NT2/D1 (cell line): ENCODE measurements at regions not wholly inside any gene's neighbourhood (a gene's known extent, or its start where the extent isn't known, plus 50 kb on each side); places are given as distances from the start of the nearest gene placed in this dataset.
A peak's percentile ranks its signal among the peaks of the same experiment; 100 is the strongest.

Experiments used
- DNase-seq: peaks from one replicate; pipeline ENCODE4 v3.0.0-alpha.2; 2011; ENCODE audit warnings: low read depth, low spot score
- H3K27me3 ChIP-seq: 2 replicates; pipeline ENCODE4 v1.6.0; 2011; ENCODE audit warnings: mild to moderate bottlenecking; ENCODE audit not compliant: insufficient read length, insufficient read depth
- H3K36me3 ChIP-seq: 2 replicates; pipeline ENCODE4 v1.6.1; 2011; ENCODE audit warnings: mild to moderate bottlenecking, low read length, mixed read lengths; ENCODE audit not compliant: insufficient read depth, insufficient read length
- H3K4me1 ChIP-seq: 2 replicates; pipeline ENCODE4 v1.5.1; 2011; ENCODE audit not compliant: insufficient read depth, insufficient read length
- H3K4me3 ChIP-seq: 2 replicates; pipeline ENCODE4 v1.5.1; 2011; ENCODE audit warnings: low read depth; ENCODE audit not compliant: insufficient read length
- H3K9ac ChIP-seq: 2 replicates; pipeline ENCODE4 v1.6.0; 2011; ENCODE audit warnings: low read depth; ENCODE audit not compliant: insufficient read length
- H3K9me3 ChIP-seq: 2 replicates; pipeline ENCODE4 v1.5.1; 2011; ENCODE audit warnings: mild to moderate bottlenecking, low read length; ENCODE audit not compliant: insufficient read depth
- SUZ12 ChIP-seq: IDR thresholded peaks from 2 replicates; pipeline ENCODE4 v1.6.1; 2011; ENCODE audit not compliant: insufficient read length, insufficient read depth; ENCODE audit errors: extremely low read depth
- YY1 ChIP-seq: IDR thresholded peaks from 2 replicates; pipeline ENCODE4 v1.6.1; 2011; ENCODE audit not compliant: insufficient read length, insufficient read depth
- ZNF274 ChIP-seq: IDR thresholded peaks from 2 replicates; pipeline ENCODE4 v1.6.1; 2011; ENCODE audit warnings: mild to moderate bottlenecking, low read depth, low read length

- no peaks in the 10 kb centered on the region for H3K4me1 ChIP-seq
Observed at GRCh38 chr3:4061783-4062360, 241.3 kb upstream of the SETMAR start.

DNA sequence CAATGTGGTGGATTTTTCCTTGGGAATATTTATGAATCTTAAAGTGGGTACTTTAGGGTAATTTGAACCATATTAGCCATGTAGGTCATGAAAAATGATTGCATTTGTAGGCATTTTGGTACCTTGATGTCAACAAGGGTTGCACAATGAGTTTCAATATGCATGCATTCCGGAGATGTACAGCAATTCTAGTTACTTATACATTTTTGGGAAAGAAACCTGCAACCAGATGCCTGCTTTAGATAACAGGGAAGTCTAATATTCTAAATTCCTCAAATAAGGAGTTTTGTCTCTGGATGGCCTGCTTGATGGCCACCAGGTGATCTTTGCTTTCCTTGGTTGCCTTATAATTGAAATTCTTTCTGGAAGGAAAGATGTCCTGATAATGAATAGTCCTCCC lies 240.5 kb upstream of the SETMAR start:
- no peaks in the 10 kb centered on the region for H3K27me3 ChIP-seq
- H3K4me1 ChIP-seq, result no peaks in the 10 kb centered on the region
- H3K9ac ChIP-seq, result no peak overlapping the region
- no peak for TF ChIP-seq SUZ12
- 0 out of 2 replicates have a peak, but pooled peaks cover 7% of the 10 kb centered on the region for H3K9me3 ChIP-seq
- DNase-seq, result no peak
- H3K4me3 ChIP-seq, result no peak overlapping the region
- no peaks in the 10 kb centered on the region for H3K36me3 ChIP-seq

More at GRCh38 chr3:4061783-4062360, 241.3 kb upstream of the SETMAR start:
- Histone ChIP-seq H3K27me3 (no peaks in the 10 kb centered on the region), H3K9me3 (0 out of 2 replicates have a peak, but pooled peaks cover 7% of the 10 kb centered on the region), H3K4me3 (no peak overlapping the region), H3K9ac (no peak overlapping the region), H3K36me3 (no peaks in the 10 kb centered on the region)
- TF ChIP-seq ZNF274 (no peak), YY1 (no peak), SUZ12 (no peak)
- no peak for DNase-seq

DNA sequence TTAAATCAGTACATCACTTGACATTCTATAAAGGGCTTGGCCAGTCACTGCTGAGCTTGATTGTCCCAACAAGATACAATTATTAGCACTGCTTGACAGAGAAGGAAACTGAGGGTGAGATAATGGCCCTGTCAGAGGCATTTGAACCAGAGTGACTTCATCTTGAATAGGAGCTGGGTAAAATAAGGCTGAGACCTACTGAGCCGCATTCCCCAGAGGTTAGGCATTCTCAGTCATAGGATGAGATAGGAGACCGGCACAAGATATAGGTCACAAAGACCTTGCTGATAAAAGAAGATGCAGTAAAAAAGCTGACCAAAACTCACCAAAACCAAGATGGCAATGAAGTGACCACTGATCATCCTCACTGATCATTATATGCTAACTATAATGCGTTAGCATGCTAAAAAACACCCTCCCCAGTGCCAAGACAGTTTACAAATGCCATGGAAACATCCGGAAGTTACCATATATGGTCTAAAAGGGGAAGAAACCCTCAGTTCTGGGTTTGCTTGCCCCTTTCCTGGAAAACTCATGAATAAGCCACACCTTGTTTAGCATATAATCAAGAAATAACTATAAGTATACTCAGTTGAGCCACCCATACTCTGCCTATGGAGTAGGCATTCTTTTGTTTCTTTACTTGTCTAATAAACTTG lies 239.1 kb upstream of the SETMAR start:
- Histone ChIP-seq H3K4me1 (no peaks in the 10 kb centered on the region), H3K36me3 (no peaks in the 10 kb centered on the region), H3K9me3 (0 out of 2 replicates have a peak, but pooled peaks cover 7% of the 10 kb centered on the region), H3K27me3 (no peaks in the 10 kb centered on the region), H3K9ac (no peak overlapping the region), H3K4me3 (no peak overlapping the region)
- TF ChIP-seq ZNF274 (no peak), YY1 (no peak), SUZ12 (no peak)
- no peak for DNase-seq

GRCh38 chr3:4065085-4065484 lies 238.1 kb upstream of the SETMAR start:
- Histone ChIP-seq H3K4me1 (no peaks in the 10 kb centered on the region), H3K27me3 (no peaks in the 10 kb centered on the region), H3K36me3 (no peaks in the 10 kb centered on the region), H3K4me3 (no peak overlapping the region), H3K9me3 (0 out of 2 replicates have a peak, but pooled peaks cover 7% of the 10 kb centered on the region), H3K9ac (no peak overlapping the region)
- no peak for TF ChIP-seq SUZ12
- no peak for TF ChIP-seq YY1
- no peak for TF ChIP-seq ZNF274
- no peak for DNase-seq

- Histone ChIP-seq H3K9ac (no peak overlapping the region), H3K36me3 (no peaks in the 10 kb centered on the region), H3K27me3 (no peaks in the 10 kb centered on the region), H3K9me3 (0 out of 2 replicates have a peak, but pooled peaks cover 7% of the 10 kb centered on the region), H3K4me1 (no peaks in the 10 kb centered on the region), H3K4me3 (no peak overlapping the region)
- DNase-seq, result peak; percentile 33
- no peak for TF ChIP-seq ZNF274
- no peak for TF ChIP-seq YY1
- TF ChIP-seq SUZ12, result no peak
Observed at GRCh38 chr3:4065554-4065953, 237.6 kb upstream of the SETMAR start.

GRCh38 chr3:4067893-4068292 lies 235.3 kb upstream of the SETMAR start:
- H3K36me3 ChIP-seq, result no peaks in the 10 kb centered on the region
- H3K4me1 ChIP-seq, result peaks cover 3% of the 10 kb centered on the region
- H3K9ac ChIP-seq, result no peak overlapping the region
- no peaks in the 10 kb centered on the region for H3K9me3 ChIP-seq
- TF ChIP-seq YY1 (no peak), SUZ12 (no peak), ZNF274 (no peak)
- no peaks in the 10 kb centered on the region for H3K27me3 ChIP-seq
- DNase-seq, result no peak
- H3K4me3 ChIP-seq, result no peak overlapping the region

DNA sequence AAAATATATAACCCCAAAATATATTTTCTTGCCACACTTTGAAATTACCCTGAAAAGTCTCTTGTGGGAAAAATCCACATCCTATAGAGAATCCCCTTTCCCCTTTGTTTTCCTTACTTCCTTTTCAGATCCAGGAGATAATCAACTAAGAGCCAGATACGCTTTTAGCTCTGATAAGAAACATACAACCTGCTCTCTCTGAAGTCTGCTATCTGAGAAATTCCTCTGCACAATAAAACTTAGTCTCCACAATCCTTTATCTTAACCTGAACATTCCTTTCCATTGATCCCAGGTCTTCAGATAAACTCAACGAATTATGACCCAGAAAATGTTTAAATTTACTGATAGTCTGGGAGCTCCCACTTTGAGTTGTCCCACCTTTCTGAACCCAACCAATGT lies 233.4 kb upstream of the SETMAR start:
- H3K4me1 ChIP-seq, result peaks cover 3% of the 10 kb centered on the region
- H3K36me3 ChIP-seq, result no peaks in the 10 kb centered on the region
- no peak for DNase-seq
- H3K27me3 ChIP-seq, result no peaks in the 10 kb centered on the region
- no peaks in the 10 kb centered on the region for H3K9me3 ChIP-seq
- no peak overlapping the region for H3K4me3 ChIP-seq
- no peak overlapping the region for H3K9ac ChIP-seq
- TF ChIP-seq SUZ12 (no peak), YY1 (no peak), ZNF274 (no peak)
